Fibroblast of skin of right quadriceps (primary cell): ENCODE measurements at regions not wholly inside any gene's neighbourhood (a gene's known extent, or its start where the extent isn't known, plus 50 kb on each side); places are given as distances from the start of the nearest gene placed in this dataset.
"Not testable (repeated sequence)": the region's sequence is repeated elsewhere in the genome, so short reads cannot be mapped to it uniquely, and the experiment has no call there.

Source experiments
- DNase-seq: peaks from one replicate; pipeline ENCODE4 v3.0.0-alpha.2; 2013

DNA sequence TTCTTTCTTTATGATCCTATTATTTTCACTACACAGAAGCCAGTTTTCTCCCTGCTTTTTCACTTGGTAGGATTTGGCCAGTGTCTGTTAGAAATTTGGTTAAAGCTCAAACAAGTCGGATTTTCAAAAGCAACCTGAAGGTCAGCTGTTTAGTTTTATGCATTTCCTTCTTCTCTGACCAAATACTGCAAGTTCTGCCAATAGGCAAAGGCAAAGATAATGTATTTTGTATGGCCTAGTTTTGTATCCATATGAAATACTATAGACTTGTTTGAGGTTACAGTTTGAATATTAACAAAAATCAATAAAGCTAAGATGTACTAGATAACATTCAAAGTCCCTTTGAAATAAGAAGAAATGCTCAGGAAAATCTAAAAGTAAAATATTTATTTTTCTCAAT lies 439.4 kb downstream of the TRIML1 start:
- DNase-seq: no peak

DNA sequence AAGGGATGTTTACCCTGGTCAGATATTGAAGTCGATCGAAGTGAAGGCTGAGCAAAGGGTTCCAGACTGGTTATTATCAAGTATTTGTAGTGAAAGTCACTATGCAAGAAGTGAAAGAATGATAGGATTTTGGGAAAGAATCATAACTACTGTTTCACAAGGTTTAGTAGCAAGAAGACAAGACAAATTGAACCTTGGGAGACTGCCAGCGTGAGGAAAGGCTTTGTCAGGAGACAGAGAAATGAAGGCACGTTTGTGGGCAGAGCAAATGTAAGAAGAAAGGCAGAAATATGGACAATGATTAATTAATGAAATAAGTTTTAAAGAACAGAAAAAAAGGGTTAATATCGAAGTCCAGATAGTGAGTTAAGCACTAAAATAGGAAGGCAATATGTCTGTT lies 456.8 kb downstream of the TRIML1 start:
- peak; percentile 38 for DNase-seq

DNA sequence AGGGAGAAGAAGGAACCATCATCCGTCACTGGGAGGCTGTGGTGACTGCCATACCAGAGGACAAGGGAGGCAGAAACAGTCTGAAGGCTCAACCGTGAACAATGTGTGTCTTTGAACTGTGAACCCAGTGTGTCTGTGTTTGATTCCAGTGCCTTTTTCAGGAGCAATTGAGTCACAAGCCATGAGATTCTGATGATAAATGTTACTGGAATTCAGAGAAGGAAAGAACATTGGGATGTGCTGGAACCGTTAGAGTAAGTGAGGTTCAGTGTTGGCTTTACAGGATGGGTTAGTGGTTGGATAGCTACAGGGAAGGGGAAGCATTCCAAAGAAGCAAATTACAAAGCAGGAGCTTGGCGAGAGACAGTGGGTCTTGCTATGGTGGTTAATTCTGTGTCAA lies 464.4 kb downstream of the TRIML1 start:
- peak; percentile 13 for DNase-seq

DNA sequence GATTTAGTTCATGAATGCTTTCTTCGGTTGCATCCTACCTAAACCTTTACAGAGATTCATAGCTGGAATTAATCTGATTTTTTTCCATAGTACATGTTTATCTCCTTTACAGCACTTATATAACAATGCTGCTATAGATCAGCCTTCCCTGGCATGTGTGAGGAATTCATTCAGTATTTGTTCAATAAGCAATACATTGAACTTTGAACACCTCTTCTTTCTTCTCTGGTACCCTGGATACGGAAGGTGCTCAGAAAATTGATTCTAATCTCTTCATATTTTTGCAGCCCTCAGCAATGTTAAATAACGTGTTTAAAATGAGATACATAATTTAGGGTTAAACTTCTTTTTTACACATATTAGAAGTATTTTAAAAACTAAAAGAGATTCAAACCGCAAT lies 467.4 kb downstream of the TRIML1 start:
- no peak for DNase-seq

DNA sequence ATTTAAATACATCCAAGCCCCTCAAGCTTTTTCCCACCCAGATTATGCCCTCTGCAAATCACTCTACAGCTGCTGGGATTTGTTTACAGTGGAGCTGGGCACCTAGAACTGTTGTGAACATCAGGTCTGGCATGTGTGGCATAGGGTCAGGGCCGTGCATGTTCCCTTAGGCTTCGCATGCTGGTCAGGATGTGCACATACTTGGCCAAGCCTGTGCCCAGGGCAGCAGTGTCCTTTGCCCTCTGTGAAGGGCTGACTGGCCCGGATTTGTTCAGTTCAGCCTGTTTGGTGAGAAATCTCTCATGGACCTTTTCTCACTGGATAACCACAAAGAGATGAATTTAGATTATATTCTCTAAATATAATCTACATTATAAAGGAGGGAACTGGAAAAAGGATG lies 471.9 kb downstream of the TRIML1 start:
- DNase-seq: no peak

DNA sequence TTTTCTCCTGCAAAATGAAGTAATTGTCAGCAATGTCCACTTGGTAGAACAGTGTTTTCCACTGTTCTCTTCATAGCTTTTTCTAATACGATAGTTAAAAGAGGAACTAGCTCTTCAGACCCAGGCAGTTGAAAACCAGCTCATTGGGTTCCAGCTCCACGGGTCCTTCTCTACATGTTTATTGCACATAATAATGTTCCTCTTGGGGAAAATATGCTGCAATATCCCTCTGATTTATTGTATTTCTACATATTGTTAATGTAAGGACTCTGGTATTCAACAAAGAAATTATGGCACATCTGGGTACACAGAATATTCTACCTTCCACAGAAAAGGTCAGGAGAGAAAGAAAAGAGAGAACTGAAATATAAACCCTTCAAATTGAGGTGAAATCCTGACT lies 473.4 kb downstream of the TRIML1 start:
- no peak for DNase-seq

DNA sequence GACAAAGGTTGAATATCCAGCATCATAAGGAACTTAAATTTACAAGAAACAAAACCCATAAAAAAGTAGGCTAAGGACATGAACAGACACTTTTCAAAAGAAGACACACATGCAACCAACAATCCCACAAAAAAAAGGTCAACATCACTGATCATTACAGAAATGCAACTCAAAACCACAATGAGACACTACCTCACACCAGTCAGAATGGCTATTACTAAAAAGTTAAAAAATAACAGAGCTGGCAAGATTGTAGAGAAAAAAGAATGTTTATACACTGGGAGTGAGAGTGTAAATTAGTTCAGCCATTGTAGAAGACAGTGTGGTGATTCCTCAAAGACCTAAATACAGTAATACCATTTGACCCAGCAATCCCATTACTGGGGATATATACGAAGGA lies 474.7 kb downstream of the TRIML1 start:
- DNase-seq: no peak

DNA sequence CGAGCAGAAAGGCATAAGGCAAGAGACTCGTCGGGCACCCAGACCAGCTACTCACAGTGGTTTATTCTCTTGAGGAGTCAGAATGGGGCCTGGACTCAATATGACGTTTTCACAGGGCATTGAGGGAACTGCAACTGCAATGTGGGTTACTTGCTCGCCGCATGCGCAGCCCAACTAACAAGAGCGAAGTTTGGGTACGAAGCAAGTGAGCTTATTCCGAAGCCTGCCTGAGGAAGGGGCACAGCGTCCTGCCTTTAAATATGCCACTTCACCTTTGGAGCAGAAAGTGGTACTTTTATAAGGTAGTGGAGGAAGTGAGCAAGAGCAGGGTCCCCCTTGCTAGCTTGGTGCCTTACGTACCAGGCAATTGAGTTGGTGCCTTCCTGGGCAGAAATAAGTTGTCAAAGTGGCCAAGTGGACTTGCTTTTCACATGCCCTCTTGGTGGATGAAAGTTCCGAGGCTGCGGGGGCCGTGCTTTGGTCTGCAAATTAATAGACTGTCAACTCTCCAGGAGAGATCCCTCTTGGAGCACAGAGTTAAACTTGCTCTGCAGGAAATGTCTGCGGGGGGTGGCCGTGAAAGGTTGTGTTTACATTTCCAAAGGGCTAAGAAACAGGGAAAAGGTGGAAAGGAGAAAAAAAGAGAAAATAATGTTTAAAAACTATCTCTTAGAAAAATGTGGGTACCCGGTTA lies 480.4 kb downstream of the TRIML1 start:
- no peak for DNase-seq

DNA sequence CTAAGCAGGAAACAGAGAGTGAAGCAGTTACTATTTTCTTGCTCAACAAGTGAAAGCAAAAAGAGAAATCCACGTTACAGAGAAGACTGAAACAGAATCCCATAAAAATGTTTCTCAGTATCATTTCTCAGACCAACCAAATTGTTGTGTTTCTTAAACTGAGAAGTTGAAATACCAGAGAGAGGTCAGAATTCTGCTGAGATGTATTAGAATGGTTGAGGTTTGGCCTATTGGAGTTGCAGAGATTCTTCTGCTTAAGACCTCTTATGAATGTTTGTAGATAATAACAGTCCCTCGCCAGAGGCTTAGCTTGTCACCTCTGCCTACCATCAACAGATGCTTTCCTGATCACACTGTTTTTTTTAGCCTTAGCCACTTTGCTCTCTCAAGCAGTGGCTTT lies 481.4 kb downstream of the TRIML1 start:
- DNase-seq: no peak

DNA sequence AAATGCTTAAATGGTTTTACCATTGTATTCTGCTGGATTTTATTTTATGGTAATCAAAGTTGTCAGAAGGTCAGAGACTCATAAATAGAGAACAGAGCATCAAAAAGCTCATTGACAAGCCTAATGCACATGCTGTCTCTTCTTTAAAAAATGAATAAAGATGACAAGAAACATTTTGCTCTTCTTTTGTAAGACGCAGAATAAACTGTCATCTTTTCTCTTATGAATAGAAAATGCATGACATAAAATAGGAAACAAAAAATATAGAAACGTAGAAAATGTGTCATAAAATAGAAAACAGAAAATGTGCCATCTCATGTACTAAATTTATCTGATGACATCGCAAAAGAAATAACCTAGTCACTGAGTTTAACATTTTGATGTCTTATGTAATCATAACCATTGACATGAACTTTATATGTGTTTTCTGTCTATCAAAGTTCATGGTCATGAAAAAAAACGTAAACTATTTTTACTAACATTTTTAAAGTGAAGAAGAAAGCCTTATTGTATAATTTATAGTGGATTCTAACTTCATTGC lies 484.1 kb downstream of the TRIML1 start:
- DNase-seq: no peak

DNA sequence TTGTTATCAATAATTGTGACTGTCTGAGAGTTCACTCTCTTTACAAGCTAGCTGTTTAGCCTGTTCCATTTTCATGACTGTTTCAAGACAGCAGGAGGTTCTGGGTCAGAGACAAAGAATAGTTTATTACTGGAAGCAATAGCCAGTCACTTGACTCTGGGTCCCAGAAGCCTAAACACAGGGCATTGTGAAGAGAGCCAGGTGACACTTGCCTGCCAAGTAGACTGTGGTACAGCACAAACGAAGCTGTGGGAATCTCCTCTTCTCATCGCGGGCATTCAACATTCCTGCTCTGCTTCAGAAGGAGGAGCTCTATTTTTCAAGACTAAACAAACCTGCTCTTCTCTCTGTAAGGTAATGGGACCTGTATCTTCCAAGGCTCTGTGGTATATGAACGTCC lies 485.1 kb downstream of the TRIML1 start:
- DNase-seq: no peak

DNA sequence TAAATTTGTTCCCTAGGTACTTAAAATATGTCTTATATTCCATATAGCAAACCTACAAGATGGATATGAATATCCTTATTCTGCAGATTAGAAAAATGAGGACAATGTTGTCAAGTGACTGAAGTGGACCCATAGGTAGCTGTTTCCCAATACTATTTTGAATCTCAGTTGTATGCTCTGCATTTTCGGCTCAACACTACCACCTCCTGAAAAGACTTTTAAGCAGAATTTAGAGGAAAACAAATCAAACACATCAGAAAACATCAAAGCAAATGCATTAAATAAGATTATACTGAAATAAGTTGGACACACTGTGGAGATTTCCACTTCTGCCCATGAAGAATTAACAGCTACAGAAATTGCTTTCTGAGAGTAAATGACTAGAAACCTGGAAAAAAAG lies 488.7 kb downstream of the TRIML1 start:
- no peak for DNase-seq

DNA sequence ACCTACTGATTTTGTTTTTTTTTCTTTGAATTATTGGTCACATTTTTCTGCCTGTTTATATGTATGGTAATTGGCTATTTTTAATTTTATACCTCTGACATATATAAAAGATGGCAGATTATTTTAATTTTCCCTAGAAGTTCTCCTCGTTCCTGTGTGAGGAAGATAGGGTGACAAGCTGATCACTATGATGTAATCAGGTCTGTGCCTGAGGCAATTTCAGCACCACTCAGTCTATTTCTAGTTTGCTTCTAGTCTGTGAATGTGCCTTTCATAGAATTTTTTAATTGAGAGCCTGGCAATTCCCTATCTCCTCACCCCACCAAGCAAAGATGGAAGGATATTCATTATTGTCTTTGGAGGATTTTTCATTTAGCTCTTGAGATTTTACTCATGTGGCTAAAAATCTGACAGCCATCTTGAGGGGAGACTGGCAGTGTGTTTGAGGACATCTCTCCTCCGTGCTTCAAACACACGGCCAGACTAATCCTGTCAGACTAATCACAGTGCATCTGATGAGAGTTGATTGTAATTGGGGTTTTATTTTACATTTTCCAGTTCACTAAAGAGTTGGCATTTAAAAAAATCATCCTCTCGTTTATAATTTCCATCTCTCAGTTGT lies 500.3 kb downstream of the TRIML1 start:
- no peak for DNase-seq

DNA sequence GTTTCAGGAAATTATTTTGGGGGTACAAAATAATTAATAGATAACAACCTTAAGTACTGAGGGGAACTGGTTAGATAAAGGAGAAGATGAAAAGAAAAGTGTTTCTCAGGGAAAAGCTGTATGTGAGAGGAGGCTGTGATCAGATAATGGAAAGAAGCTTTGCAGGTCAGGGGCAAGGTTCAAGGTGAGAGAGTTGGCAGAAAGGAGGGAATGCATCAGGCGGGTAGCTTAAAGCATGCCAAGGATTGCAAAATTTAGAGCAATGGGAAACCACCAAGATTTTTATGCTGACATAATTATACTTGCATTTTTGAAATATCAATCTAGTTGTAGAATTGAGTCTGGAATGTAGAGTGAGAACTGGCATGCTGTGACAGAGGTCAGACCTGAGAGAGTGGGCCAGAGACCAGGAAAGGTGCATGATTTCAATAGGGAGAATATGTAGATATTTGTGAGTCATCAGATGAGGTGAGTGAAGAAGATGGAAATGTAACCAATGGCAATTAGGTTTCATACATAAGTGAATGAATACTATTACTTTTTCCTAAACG lies 508.7 kb downstream of the TRIML1 start:
- DNase-seq: no peak

DNA sequence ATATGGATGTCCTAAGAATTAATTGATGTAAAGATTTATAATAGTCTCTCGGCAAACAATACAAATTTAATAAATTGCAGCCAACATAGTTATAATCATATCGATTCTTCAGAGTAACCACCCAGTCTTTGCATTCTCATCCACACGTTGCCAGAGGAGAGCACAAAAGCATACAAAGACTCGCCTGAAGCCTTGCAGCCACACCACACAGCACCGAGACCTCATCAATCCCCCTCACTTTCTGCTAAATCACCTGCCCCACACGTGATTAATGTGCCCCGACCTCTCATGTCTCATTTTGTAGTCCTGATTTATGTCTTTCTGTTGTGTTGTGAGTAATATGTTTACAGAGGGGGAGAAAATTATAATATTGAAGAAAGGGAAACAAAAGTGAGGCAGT lies 510.4 kb downstream of the TRIML1 start:
- no peak for DNase-seq

DNA sequence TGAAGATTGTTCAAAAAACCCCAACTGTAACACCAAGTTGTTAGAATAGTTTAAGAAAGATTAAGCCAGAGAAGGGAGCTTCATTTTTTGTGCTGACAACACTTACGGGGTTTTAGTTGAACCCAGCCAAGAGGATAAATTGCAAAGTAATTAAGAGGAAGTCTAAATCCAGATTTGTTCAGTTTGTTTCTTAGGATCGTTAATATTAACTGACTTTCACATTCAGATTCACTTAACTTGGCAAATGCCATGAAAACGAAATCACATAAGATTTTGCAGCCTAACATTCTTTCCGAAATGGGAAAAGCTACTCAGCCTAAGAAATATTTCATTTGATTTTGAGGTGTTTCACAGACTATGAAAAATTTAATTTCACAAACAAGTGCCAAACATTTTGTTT lies 511.3 kb downstream of the TRIML1 start:
- no peak for DNase-seq

DNA sequence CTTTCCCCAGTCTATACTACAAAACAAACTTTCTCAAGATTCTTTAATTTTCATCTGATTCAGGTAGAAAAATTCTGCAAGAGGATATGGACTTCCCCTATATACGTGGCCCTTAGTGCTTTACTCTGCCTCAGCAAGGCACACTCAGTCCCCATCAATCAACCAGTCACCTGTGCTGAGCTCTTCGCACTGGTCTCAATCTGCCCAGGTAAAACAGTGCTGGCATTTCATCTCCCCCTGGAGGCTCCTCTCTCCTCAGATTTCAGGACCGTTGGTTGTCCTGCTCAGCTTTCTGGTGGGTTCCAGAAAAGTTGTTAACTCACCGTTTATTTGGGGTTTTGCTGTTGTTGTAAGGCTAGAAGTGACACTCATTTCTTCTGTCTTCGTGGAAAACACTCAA lies 518.1 kb downstream of the TRIML1 start:
- DNase-seq: no peak

DNA sequence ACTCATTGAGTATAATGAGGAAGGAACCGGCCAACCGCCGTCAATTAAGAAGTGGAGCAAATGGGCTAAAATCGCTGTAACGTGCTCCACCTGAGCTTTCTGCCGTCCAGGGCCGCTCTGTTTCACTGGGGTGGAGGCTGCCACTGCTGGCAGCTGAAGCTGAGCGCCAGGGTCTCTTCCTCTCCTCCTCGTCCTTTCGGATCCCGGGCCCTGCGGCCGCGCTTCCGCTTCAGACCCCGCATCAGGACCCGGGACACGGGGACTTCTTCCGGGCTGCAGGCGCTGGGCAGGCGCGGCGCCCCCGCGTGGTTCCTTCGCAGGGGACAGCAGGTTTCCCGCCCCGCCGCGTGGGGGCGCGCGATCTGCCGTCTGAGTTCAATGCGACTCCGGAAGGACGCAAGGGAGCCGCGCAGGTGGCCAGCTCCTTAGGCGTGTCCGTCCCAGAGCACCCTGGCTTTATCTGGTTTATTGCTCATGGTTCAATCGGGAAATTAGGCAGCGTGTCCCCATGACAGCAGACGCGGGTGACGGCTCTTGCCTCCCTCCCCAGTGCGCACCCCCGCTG lies 519.8 kb downstream of the TRIML1 start:
- no peak for DNase-seq

DNA sequence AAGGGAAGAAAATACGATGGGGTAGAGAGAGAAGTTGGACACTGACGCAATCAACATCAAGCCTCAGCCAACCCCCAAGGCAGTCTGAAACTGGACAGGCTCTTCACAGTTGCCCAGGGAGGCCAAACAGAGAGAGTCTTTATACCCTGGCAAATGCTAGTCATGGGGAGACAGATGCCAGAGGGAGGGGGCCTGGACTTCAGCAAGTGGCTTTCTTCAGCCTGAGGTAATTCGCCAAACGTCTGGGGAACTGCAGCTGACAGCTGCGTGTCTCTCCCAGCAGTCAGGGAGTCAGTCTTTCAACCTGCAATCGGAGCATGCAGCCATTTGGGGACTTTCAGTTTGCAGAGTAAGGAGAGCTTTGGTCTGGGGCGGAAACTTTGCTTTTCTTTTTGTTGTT lies 521.6 kb downstream of the TRIML1 start:
- no peak for DNase-seq

DNA sequence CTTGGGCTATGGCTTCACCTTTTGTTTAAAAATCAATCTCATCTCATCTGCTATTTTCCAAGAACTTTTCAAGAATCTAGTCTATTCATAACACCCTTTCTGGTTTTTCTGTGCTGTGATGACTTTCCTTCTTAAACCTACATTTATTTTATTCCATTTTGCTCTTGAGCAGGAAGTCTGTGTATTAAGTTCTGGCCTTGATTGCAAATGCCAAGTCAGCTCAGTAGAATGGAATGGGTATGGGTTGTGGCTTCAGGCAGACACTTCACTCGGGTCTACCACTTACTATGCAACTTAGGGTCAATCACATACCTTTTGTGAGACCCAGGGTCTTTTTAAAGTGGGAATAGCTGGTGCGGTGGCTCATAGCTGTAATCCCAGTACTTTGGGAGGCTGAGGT lies 522.3 kb downstream of the TRIML1 start:
- DNase-seq: peak; percentile 8

DNA sequence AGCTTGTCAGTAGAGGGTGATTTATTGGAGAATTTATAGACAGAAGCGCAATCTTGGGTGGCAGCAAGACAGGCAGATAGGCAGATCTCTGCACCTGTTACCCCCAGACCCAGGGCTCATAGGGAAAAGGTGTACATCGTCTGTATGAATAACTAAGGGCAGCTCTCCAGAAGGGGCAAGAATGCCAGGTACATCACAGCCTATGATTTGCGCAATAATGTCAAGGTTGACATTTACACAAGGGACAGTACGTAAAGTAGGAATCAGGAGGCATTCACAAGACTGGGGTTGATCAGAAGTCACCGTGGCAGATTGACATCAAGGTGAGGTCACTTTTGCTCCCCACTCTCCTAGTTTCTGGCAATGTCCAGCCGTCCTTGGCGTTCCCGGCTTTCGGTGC lies 524.1 kb downstream of the TRIML1 start:
- DNase-seq: no peak

DNA sequence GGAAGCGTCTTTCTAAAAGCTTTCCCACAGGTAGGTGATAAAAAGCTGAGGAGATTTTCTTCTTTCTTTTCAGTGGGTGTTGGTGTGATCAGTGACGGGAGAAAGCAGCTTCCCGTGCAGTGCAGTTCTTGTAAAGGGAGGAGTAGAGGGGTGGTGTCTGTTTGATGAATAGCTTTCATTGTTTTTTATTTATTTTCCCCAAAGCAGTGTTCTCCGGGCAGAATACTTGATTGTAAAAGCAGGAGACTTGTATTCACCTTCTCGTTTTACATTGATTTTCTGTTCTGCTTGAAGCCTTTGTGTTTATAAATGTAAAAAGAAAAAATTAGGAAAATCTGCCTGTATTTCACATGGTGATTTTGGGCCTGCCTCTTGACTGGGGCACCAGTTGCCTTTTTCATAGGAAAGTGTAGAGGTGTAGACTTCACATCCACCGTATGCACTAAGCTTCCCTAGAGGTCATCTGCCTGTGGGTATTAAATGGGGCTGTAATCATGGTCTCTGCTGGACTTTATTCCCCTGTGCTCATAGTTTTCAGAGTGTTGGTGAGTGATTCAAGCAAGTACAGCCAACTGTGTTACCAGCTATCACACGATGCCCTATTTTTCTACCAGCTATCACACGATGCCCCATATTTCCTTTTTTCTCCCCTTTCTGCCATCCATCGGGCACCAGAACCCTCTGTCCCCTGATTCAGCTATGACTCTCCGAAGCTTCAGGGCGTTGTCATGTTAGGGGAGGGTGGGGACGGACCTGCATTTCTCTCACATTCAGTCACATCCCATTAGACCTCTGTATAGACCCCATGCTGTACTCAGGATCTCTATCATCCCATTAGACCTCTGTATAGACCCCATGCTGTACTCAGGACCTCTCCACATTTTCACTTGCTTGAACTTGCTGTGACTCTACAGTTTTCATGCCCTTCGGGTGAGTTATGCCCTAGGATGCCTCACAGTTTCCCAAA lies 526.5 kb downstream of the TRIML1 start:
- no peak for DNase-seq

DNA sequence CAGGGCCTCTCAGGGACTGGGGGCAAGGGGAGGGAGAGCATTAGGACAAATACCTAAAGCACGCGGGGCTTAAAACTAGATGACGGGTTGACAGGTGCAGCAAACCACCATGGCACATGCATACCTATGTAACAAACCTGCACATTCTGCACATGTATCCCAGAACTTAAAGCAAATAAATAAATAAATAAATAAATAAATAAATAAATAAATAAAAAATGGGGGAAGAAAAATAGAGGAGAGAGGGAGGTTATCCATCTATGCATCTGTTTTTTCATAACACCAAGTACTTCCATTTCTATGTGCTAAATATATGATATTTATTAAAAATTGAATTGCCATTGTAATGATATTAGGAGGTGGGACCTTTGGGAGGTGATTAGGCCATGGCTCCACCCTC lies 539.5 kb downstream of the TRIML1 start:
- not testable (repeated sequence) for DNase-seq
